WTC11 (cell line): ENCODE measurements at regions not wholly inside any gene's neighbourhood (a gene's known extent, or its start where the extent isn't known, plus 50 kb on each side); places are given as distances from the start of the nearest gene placed in this dataset.

Source experiments
- ATAC-seq: fragments of 200-7000 bp; cut with Tn5 transposase; 2 replicates; pipeline ENCODE4 v1.10.0; 2021; ENCODE audit warnings: mild to moderate bottlenecking, moderate library complexity
- CTCF ChIA-PET: fragments of 300-600 bp; sonication (Branson Sonifier 250); formaldehyde crosslinking; loops from one replicate; lab custom pipeline; 2021; ENCODE audit warnings: antibody characterized with exemption; lab: Charles Lee
- POLR2A ChIA-PET: fragments of 350-600 bp; sonication (Branson Sonifier 250); formaldehyde crosslinking; loops from one replicate; lab custom pipeline; 2021; ENCODE audit warnings: antibody characterized with exemption; lab: Charles Lee
- DNase-seq: peaks from one replicate; pipeline ENCODE4 v3.0.0; 2021; ENCODE audit warnings: low spot score
- H3K27ac Mint-ChIP-seq: 2 replicates; pipeline ENCODE4 v1.8.0; 2021; ENCODE audit warnings: mixed read lengths
- H3K27me3 Mint-ChIP-seq: 2 replicates; pipeline ENCODE4 v1.8.0; 2021; ENCODE audit warnings: low read depth, mild to moderate bottlenecking, moderate library complexity, mixed read lengths
- H3K36me3 Mint-ChIP-seq: 2 replicates; pipeline ENCODE4 v1.8.0; 2021; ENCODE audit warnings: mixed read lengths
- H3K4me1 Mint-ChIP-seq: 2 replicates; pipeline ENCODE4 v1.8.0; 2022; ENCODE audit warnings: mixed read lengths
- H3K4me3 Mint-ChIP-seq: 2 replicates; pipeline ENCODE4 v1.8.0; 2021; ENCODE audit warnings: mild to moderate bottlenecking, moderate library complexity, mixed read lengths
- H3K9me3 Mint-ChIP-seq: 2 replicates; pipeline ENCODE4 v1.8.0; 2021; ENCODE audit warnings: mixed read lengths
- ATF1 ChIP-seq: sonication (generic); formaldehyde crosslinking; IDR thresholded peaks from 2 replicates; pipeline ENCODE4 v1.8.1; 2023; ENCODE audit warnings: mild to moderate bottlenecking, moderate library complexity, missing genetic modification reagents
- FOXK1 ChIP-seq: sonication (generic); formaldehyde crosslinking; IDR thresholded peaks from 2 replicates; pipeline ENCODE4 v1.8.0; 2022; ENCODE audit warnings: mild to moderate bottlenecking, moderate library complexity, missing genetic modification reagents
- GTF2I ChIP-seq: fragments of 250-450 bp; sonication (Bioruptor Pico); conservative IDR thresholded peaks from 2 replicates; pipeline ENCODE4 v1.4.0; 2021; ENCODE audit warnings: mild to moderate bottlenecking
- IRF2 ChIP-seq: sonication (generic); formaldehyde crosslinking; IDR thresholded peaks from 2 replicates; pipeline ENCODE4 v1.8.0; 2022; ENCODE audit warnings: low read depth, missing genetic modification reagents, borderline replicate concordance
- JAZF1 ChIP-seq: fragments of 250-450 bp; sonication (Bioruptor Pico); IDR thresholded peaks from 2 replicates; pipeline ENCODE4 v1.9.0; 2021; ENCODE audit warnings: moderate library complexity, mild to moderate bottlenecking, inconsistent platforms
- NFATC4 ChIP-seq: fragments of 250-450 bp; sonication (Bioruptor Pico); IDR thresholded peaks from 2 replicates; pipeline ENCODE4 v1.9.0; 2021; ENCODE audit warnings: mild to moderate bottlenecking
- NFE2L1 ChIP-seq: sonication (generic); formaldehyde crosslinking; IDR thresholded peaks from 2 replicates; pipeline ENCODE4 v1.8.1; 2023; ENCODE audit warnings: missing genetic modification reagents
- NR3C1 ChIP-seq: sonication (generic); formaldehyde crosslinking; conservative IDR thresholded peaks from 2 replicates; pipeline ENCODE4 v1.8.1; 2023; ENCODE audit warnings: low read depth, mild to moderate bottlenecking, missing genetic modification reagents
- SMAD3 ChIP-seq: sonication (generic); formaldehyde crosslinking; IDR thresholded peaks from 2 replicates; pipeline ENCODE4 v1.8.0; 2022; ENCODE audit warnings: missing genetic modification reagents, mild to moderate bottlenecking, borderline replicate concordance
- ZBTB21 ChIP-seq: sonication (generic); formaldehyde crosslinking; IDR thresholded peaks from 2 replicates; pipeline ENCODE4 v1.8.1; 2023; ENCODE audit warnings: mild to moderate bottlenecking, missing genetic modification reagents, borderline replicate concordance
- ZNF423 ChIP-seq: fragments of 250-450 bp; sonication (Bioruptor Pico); IDR thresholded peaks from 2 replicates; pipeline ENCODE4 v2.1.2; 2022; ENCODE audit warnings: mild to moderate bottlenecking, moderate library complexity
- ZNF671 ChIP-seq: fragments of 250-450 bp; sonication (Bioruptor Pico); IDR thresholded peaks from 2 replicates; pipeline ENCODE4 v1.8.0; 2021; ENCODE audit warnings: mild to moderate bottlenecking
- TF ChIP-seq, protein P1 (sequence below): sonication (generic); formaldehyde crosslinking; IDR thresholded peaks from 2 replicates; pipeline ENCODE4 v1.8.1; 2023; ENCODE audit warnings: mild to moderate bottlenecking, moderate library complexity, missing genetic modification reagents
- TF ChIP-seq, protein P2 (sequence below): sonication (generic); formaldehyde crosslinking; IDR thresholded peaks from 2 replicates; pipeline ENCODE4 v1.8.0; 2022; ENCODE audit warnings: mild to moderate bottlenecking, missing genetic modification reagents
- TF ChIP-seq, protein P3 (sequence below): sonication (generic); formaldehyde crosslinking; IDR thresholded peaks from 2 replicates; pipeline ENCODE4 v1.8.1; 2022; ENCODE audit warnings: low read depth, missing genetic modification reagents, borderline replicate concordance
- TF ChIP-seq, protein P4 (sequence below): sonication (generic); formaldehyde crosslinking; IDR thresholded peaks from 2 replicates; pipeline ENCODE4 v1.8.1; 2022; ENCODE audit warnings: missing genetic modification reagents, borderline replicate concordance
- TF ChIP-seq, protein P5 (sequence below): sonication (generic); formaldehyde crosslinking; IDR thresholded peaks from 2 replicates; pipeline ENCODE4 v1.8.1; 2023; ENCODE audit warnings: mild to moderate bottlenecking, missing genetic modification reagents
- TF ChIP-seq, protein P6 (sequence below): fragments of 200-600 bp; IDR thresholded peaks from 2 replicates; pipeline ENCODE4 v1.8.0; 2022; ENCODE audit warnings: antibody characterized with exemption

DNA sequence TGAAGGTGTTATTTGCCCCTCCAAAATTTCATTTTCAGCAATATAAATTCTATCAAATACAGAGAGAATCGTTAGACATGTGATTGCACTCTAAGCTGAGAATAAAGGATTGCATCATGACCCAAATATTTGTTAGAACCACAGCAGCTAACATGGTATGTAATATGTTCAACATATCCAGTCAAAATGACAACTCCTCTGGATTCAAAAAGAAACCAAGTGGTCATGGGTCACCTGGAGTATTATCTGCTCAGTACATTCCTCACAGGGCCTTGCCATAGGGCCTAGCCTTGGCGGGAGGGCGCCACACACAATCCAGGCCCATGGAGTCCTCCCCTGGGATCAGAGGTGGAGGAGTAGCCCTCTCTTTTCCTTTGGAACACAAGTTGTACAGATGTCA, 179.2 kb downstream of the HSD17B3 start:
- CTCF ChIA-PET: no interaction called here
- H3K4me3 Mint-ChIP-seq: no peak overlapping the region

DNA sequence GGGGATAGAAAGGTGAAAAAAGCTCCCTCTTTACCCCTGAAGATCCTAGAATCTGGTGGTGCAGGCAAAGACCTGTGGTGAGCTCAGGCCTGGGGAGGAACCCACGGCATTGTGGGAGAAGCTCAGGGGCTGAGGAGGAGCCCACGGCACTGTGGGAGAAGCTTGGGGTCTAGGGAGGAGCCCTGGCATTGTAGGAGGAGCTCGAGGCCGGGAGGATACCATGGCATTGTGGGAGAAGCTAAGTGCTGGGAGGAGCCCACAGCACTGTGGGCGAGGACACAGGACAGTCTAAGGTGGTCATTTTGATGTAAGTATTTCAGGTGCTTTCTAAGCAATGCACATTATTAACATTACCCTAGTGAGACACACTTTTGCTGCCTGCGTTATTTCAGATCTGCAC, 179.7 kb downstream of the HSD17B3 start:
- ChIA-PET POLR2A (no interaction called here), CTCF (no interaction called here)
- Mint-ChIP-seq H3K9me3 (peaks cover 31% of the 10 kb centered on the region), H3K4me3 (no peak overlapping the region), H3K27ac (no peak overlapping the region), H3K27me3 (peaks cover 6% of the 10 kb centered on the region), H3K4me1 (peaks cover 20% of the 10 kb centered on the region), H3K36me3 (peaks cover 21% of the 10 kb centered on the region)
- TF ChIP-seq, protein P1, sequence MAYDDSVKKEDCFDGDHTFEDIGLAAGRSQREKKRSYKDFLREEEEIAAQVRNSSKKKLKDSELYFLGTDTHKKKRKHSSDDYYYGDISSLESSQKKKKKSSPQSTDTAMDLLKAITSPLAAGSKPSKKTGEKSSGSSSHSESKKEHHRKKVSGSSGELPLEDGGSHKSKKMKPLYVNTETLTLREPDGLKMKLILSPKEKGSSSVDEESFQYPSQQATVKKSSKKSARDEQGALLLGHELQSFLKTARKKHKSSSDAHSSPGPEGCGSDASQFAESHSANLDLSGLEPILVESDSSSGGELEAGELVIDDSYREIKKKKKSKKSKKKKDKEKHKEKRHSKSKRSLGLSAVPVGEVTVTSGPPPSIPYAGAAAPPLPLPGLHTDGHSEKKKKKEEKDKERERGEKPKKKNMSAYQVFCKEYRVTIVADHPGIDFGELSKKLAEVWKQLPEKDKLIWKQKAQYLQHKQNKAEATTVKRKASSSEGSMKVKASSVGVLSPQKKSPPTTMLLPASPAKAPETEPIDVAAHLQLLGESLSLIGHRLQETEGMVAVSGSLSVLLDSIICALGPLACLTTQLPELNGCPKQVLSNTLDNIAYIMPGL (CRISPR knock-in tag): no peak
- no peak for TF ChIP-seq IRF2 (CRISPR knock-in tag)
- no peak for TF ChIP-seq ZNF671 (CRISPR knock-in tag)
- no peak for TF ChIP-seq JAZF1 (CRISPR knock-in tag)
- no peak for TF ChIP-seq ATF1 (CRISPR knock-in tag)
- ATAC-seq (no peak), DNase-seq (no peak)

More for the DNA sequence above, 179.2 kb downstream of the HSD17B3 start:
- POLR2A ChIA-PET: no interaction called here
- H3K9me3 Mint-ChIP-seq: peaks cover 27% of the 10 kb centered on the region
- TF ChIP-seq, protein P2, sequence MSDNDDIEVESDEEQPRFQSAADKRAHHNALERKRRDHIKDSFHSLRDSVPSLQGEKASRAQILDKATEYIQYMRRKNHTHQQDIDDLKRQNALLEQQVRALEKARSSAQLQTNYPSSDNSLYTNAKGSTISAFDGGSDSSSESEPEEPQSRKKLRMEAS: no peak
- TF ChIP-seq SMAD3 (CRISPR knock-in tag) (no peak), FOXK1 (CRISPR knock-in tag) (no peak), ATF1 (CRISPR knock-in tag) (no peak), GTF2I (CRISPR knock-in tag) (no peak), NR3C1 (CRISPR knock-in tag) (no peak), ZNF671 (CRISPR knock-in tag) (no peak), NFATC4 (no peak), ZNF423 (no peak), ZBTB21 (CRISPR knock-in tag) (no peak), NFE2L1 (CRISPR knock-in tag) (no peak)
- TF ChIP-seq, protein P3, sequence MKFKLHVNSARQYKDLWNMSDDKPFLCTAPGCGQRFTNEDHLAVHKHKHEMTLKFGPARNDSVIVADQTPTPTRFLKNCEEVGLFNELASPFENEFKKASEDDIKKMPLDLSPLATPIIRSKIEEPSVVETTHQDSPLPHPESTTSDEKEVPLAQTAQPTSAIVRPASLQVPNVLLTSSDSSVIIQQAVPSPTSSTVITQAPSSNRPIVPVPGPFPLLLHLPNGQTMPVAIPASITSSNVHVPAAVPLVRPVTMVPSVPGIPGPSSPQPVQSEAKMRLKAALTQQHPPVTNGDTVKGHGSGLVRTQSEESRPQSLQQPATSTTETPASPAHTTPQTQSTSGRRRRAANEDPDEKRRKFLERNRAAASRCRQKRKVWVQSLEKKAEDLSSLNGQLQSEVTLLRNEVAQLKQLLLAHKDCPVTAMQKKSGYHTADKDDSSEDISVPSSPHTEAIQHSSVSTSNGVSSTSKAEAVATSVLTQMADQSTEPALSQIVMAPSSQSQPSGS (CRISPR knock-in tag): no peak
- TF ChIP-seq, protein P4, sequence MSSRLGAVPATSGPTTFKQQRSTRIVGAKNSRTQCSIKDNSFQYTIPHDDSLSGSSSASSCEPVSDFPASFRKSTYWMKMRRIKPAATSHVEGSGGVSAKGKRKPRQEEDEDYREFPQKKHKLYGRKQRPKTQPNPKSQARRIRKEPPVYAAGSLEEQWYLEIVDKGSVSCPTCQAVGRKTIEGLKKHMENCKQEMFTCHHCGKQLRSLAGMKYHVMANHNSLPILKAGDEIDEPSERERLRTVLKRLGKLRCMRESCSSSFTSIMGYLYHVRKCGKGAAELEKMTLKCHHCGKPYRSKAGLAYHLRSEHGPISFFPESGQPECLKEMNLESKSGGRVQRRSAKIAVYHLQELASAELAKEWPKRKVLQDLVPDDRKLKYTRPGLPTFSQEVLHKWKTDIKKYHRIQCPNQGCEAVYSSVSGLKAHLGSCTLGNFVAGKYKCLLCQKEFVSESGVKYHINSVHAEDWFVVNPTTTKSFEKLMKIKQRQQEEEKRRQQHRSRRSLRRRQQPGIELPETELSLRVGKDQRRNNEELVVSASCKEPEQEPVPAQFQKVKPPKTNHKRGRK (CRISPR knock-in tag): no peak
- TF ChIP-seq, protein P5, sequence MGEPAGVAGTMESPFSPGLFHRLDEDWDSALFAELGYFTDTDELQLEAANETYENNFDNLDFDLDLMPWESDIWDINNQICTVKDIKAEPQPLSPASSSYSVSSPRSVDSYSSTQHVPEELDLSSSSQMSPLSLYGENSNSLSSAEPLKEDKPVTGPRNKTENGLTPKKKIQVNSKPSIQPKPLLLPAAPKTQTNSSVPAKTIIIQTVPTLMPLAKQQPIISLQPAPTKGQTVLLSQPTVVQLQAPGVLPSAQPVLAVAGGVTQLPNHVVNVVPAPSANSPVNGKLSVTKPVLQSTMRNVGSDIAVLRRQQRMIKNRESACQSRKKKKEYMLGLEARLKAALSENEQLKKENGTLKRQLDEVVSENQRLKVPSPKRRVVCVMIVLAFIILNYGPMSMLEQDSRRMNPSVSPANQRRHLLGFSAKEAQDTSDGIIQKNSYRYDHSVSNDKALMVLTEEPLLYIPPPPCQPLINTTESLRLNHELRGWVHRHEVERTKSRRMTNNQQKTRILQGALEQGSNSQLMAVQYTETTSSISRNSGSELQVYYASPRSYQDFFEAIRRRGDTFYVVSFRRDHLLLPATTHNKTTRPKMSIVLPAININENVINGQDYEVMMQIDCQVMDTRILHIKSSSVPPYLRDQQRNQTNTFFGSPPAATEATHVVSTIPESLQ (CRISPR knock-in tag): no peak
- TF ChIP-seq, protein P6, sequence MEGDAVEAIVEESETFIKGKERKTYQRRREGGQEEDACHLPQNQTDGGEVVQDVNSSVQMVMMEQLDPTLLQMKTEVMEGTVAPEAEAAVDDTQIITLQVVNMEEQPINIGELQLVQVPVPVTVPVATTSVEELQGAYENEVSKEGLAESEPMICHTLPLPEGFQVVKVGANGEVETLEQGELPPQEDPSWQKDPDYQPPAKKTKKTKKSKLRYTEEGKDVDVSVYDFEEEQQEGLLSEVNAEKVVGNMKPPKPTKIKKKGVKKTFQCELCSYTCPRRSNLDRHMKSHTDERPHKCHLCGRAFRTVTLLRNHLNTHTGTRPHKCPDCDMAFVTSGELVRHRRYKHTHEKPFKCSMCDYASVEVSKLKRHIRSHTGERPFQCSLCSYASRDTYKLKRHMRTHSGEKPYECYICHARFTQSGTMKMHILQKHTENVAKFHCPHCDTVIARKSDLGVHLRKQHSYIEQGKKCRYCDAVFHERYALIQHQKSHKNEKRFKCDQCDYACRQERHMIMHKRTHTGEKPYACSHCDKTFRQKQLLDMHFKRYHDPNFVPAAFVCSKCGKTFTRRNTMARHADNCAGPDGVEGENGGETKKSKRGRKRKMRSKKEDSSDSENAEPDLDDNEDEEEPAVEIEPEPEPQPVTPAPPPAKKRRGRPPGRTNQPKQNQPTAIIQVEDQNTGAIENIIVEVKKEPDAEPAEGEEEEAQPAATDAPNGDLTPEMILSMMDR: no peak
- ATAC-seq (no peak), DNase-seq (no peak)
- peaks cover 16% of the 10 kb centered on the region for H3K4me1 Mint-ChIP-seq
- no peak overlapping the region for H3K27ac Mint-ChIP-seq
- peaks cover 19% of the 10 kb centered on the region for H3K36me3 Mint-ChIP-seq
- peaks cover 9% of the 10 kb centered on the region for H3K27me3 Mint-ChIP-seq
